Transverse colon (tissue), 4 donors: ENCODE measurements at regions not wholly inside any gene's neighbourhood (a gene's known extent, or its start where the extent isn't known, plus 50 kb on each side); places are given as distances from the start of the nearest gene placed in this dataset.

Source experiments
- EP300 ChIP-seq: sonication (generic); formaldehyde crosslinking; IDR thresholded peaks from one replicate; pipeline ENCODE4 v1.6.1; 2017; ENCODE audit warnings: antibody characterized with exemption, low read depth
- POLR2A ChIP-seq: fragments of 450-650 bp; IDR thresholded peaks from one replicate; pipeline ENCODE4 v1.6.1; 2016; ENCODE audit warnings: antibody characterized with exemption, mild to moderate bottlenecking, moderate library complexity
- POLR2AphosphoS5 ChIP-seq, 3 donors: sonication (generic); formaldehyde crosslinking; IDR thresholded peaks; one replicate each; pipeline ENCODE4 v1.6.1; 2016; ENCODE audit warnings: antibody characterized with exemption in 3 of 3
- TF ChIP-seq, protein P1 (sequence below), 5 experiments: fragments of 200-600 bp in 3 of 5; fragments of 450-650 bp in 2 of 5; sonication (generic) in 3 of 5; IDR thresholded peaks; 1 replicate in 2 of 5; 2 replicates in 3 of 5; pipeline ENCODE4 v1.5.1; 2016 to 2017; ENCODE audit warnings: antibody characterized with exemption in 5 of 5, inconsistent platforms in 3 of 5, mild to moderate bottlenecking in 2 of 5, moderate library complexity in 1 of 5

DNA sequence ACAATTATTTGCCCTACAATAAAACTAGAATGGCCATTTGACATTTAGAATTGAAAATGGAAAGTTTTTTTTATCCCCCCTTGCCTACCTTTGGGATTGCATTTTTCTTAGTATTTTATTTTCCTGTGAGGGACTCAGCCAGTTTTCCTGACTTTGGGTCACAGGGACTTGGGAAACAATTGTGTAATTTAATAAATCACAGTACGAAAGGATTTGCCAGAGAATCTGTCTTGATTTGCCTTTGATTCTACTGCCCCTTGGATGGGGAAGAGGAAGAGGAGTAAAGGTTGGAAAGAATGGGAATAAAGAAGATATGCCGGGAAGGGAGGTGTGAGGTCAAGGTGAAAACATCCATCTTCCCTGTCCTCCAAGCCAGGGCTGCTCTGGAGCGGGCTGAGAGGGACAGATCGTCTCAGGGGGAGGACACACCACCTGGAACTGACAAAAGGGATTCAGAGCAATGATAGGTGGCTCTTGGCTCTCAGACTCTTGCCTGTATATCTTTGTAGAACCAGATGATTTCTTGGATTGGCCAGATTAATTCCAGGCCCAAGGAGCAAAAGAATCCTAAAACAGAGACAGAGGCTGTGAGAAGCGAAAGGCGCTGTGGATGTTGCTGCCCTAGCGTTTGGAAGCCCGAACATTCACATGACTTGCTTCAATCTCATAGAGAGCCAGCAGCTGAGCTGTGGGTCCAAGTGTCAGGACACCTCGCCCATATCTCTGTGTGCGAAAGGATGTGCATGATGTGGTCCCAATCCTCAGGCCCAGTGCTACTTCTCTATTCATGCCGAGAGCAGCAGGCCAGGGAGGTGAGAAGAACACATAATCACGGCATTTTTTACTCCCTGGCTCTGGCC lies 50.3 kb upstream of the ZEB1 start:
- TF ChIP-seq, protein P1, sequence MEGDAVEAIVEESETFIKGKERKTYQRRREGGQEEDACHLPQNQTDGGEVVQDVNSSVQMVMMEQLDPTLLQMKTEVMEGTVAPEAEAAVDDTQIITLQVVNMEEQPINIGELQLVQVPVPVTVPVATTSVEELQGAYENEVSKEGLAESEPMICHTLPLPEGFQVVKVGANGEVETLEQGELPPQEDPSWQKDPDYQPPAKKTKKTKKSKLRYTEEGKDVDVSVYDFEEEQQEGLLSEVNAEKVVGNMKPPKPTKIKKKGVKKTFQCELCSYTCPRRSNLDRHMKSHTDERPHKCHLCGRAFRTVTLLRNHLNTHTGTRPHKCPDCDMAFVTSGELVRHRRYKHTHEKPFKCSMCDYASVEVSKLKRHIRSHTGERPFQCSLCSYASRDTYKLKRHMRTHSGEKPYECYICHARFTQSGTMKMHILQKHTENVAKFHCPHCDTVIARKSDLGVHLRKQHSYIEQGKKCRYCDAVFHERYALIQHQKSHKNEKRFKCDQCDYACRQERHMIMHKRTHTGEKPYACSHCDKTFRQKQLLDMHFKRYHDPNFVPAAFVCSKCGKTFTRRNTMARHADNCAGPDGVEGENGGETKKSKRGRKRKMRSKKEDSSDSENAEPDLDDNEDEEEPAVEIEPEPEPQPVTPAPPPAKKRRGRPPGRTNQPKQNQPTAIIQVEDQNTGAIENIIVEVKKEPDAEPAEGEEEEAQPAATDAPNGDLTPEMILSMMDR (IDR thresholded peaks at IDR 0.05), result no peak
- TF ChIP-seq EP300, result no peak
- no peak for TF ChIP-seq POLR2AphosphoS5 (IDR thresholded peaks at IDR 0.05)
- no peak for TF ChIP-seq POLR2A
